AG04449 (cell line): ENCODE measurements at regions not wholly inside any gene's neighbourhood (a gene's known extent, or its start where the extent isn't known, plus 50 kb on each side); places are given as distances from the start of the nearest gene placed in this dataset.

Experiments used
- CTCF ChIA-PET: fragments of 350-600 bp; formaldehyde crosslinking; extraction: SDS; loops from one replicate; lab custom pipeline; 2021; ENCODE audit warnings: antibody characterized with exemption; lab: Yijun Ruan, JAX
- POLR2A ChIA-PET: fragments of 400-600, 350-600 bp; formaldehyde crosslinking; extraction: SDS; loops from one replicate; lab custom pipeline; 2020; ENCODE audit warnings: antibody characterized with exemption, inconsistent platforms; lab: Yijun Ruan, JAX
- DNase-seq: peaks from one replicate; pipeline ENCODE4 v3.0.0-alpha.2; 2010; ENCODE audit warnings: low read depth, low spot score
- H3K4me3 ChIP-seq: 2 replicates; pipeline ENCODE4 v1.5.1; 2011; ENCODE audit warnings: low read depth, mild to moderate bottlenecking, control low read depth, low read length
- CTCF ChIP-seq: IDR thresholded peaks from one replicate; pipeline ENCODE4 v1.5.1; 2011; ENCODE audit warnings: mild to moderate bottlenecking, moderate library complexity, low read length, control low read depth, inconsistent platforms; ENCODE audit not compliant: insufficient read depth; ENCODE audit errors: missing control alignments

- POLR2A ChIA-PET = no interaction called here
- TF ChIP-seq CTCF = no peak
- no peak for DNase-seq
- H3K4me3 ChIP-seq = no peak overlapping the region
- CTCF ChIA-PET = no interaction called here
These were observed 1627.4 kb upstream of the C9orf72 start for GRCh38 chr9:29200650-29201049.

- DNase-seq = no peak
- no peak for TF ChIP-seq CTCF
- POLR2A ChIA-PET = no interaction called here
- CTCF ChIA-PET = no interaction called here
- no peak overlapping the region for H3K4me3 ChIP-seq
These were observed 1630.1 kb upstream of the C9orf72 start for GRCh38 chr9:29203244-29203930.

GRCh38 chr9:29208670-29209069, 1635.4 kb upstream of the C9orf72 start:
- ChIA-PET CTCF (no interaction called here), POLR2A (no interaction called here)
- no peak overlapping the region for H3K4me3 ChIP-seq
- TF ChIP-seq CTCF = no peak
- no peak for DNase-seq

GRCh38 chr9:29209748-29210291, 1636.5 kb upstream of the C9orf72 start:
- H3K4me3 ChIP-seq = no peak overlapping the region
- TF ChIP-seq CTCF = no peak
- ChIA-PET CTCF (no interaction called here), POLR2A (no interaction called here)
- no peak for DNase-seq

- POLR2A ChIA-PET = no interaction called here
- CTCF ChIA-PET = interaction anchor here (0.9 to 1.1 kb wide), 2 partner anchors 9 to 20 kb away, joined by 4 to 5 read pairs; no protein-coding TSS in a partner anchor
- DNase-seq = no peak
- no peak for TF ChIP-seq CTCF
- H3K4me3 ChIP-seq = no peak overlapping the region
These were observed 1637.8 kb upstream of the C9orf72 start for GRCh38 chr9:29211003-29211579.
